ENCODE measurements at regions not wholly inside any gene's neighbourhood (a gene's known extent, or its start where the extent isn't known, plus 50 kb on each side); places are given as distances from the start of the nearest gene placed in this dataset.
A peak's percentile ranks its signal among the peaks of the same experiment; 100 is the strongest.

GRCh38 chr17:71189493-71189831 is 931.4 kb upstream of the SOX9 start:
- intact Hi-C loops (cut with DNase I): no loop called here
- ATAC-seq: no peak
- no peak overlapping the region for H3K4me3 ChIP-seq
- H3K36me3 ChIP-seq: no peaks in the 10 kb centered on the region
- H3K27me3 ChIP-seq: no peaks in the 10 kb centered on the region
- no peak for TF ChIP-seq POLR2A (IDR thresholded peaks at IDR 0.05)
- TF ChIP-seq CTCF (IDR thresholded peaks at IDR 0.05): no peak
- no peak overlapping the region for H3K27ac ChIP-seq
- H3K4me1 ChIP-seq: no peaks in the 10 kb centered on the region
- 56% methylated on average over 3 of the region's 4 CpGs for WGBS (ENCODE audit: insufficient coverage, low coverage, low lambda C conversion rate, missing lambda C conversion rate)
- no peak for DNase-seq
- no peaks in the 10 kb centered on the region for H3K9me3 ChIP-seq

DNA sequence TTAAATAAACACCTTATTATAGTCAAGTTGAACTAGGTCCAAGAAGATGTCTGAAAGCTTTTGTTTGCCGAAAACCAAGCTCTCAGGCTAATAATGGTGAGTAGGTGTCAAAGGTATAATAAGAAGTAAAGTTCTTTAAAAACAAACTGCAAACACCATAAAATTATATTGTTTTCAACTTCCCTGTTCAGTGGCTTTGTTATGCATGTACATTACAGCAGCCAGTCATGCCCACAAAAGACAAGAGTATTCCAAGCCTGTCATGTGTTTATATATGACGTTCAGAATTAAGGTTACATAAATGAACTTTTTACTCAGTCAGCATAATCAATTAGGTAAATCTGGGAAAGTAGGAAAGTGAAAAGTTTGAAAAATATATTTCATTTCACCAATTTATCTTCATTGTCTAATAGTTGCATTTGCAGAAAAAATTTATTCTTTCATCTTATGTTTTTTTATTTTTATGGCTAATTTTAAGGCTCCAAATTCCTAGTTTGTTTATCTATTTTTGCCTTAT is 928.7 kb upstream of the SOX9 start:
- H3K27ac ChIP-seq: no peak overlapping the region
- no peaks in the 10 kb centered on the region for H3K4me1 ChIP-seq
- intact Hi-C loops (cut with DNase I): no loop called here
- WGBS (ENCODE audit: insufficient coverage, low coverage, low lambda C conversion rate, missing lambda C conversion rate): 76% methylated on average over 2 of the region's 2 CpGs
- no peak overlapping the region for H3K4me3 ChIP-seq
- ATAC-seq (no peak), DNase-seq (no peak)
- no peaks in the 10 kb centered on the region for H3K36me3 ChIP-seq
- TF ChIP-seq POLR2A (IDR thresholded peaks at IDR 0.05): no peak
- TF ChIP-seq CTCF (IDR thresholded peaks at IDR 0.05): no peak
- H3K9me3 ChIP-seq: no peaks in the 10 kb centered on the region
- H3K27me3 ChIP-seq: no peaks in the 10 kb centered on the region

- Histone ChIP-seq H3K4me1 (no peaks in the 10 kb centered on the region), H3K9me3 (no peaks in the 10 kb centered on the region), H3K27me3 (no peaks in the 10 kb centered on the region), H3K36me3 (no peaks in the 10 kb centered on the region), H3K27ac (no peak overlapping the region), H3K4me3 (no peak overlapping the region)
- intact Hi-C loops (cut with DNase I): no loop called here
- TF ChIP-seq POLR2A (IDR thresholded peaks at IDR 0.05) (no peak), CTCF (IDR thresholded peaks at IDR 0.05) (no peak)
- DNase-seq: no peak
- 38% methylated on average over 1 of the region's 2 CpGs for WGBS (ENCODE audit: insufficient coverage, low coverage, low lambda C conversion rate, missing lambda C conversion rate)
- ATAC-seq: peak in 3 of 4 donors; percentile 25 to 61 (median 45)
These were observed 928.0 kb upstream of the SOX9 start for GRCh38 chr17:71192848-71193247.

DNA sequence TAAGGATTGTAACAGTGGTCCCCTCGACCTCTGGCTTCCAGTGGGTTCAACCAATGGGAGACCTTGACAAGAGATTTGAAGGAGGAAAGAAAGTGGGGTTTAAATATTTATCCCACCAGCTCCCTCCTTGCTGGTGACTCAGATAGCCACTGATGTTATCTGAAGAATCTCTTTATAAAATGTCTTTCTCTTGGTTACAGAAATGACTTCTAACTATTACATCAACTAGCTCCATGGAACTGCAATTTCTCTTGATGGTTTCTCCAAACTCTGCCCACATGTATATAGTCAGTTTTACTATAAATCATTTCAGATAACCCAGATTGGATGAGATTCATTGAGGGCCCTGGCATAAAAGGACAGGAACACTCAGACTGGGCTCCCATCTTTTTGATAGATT is 920.2 kb upstream of the SOX9 start:
- intact Hi-C loops (cut with DNase I): no loop called here
- WGBS (ENCODE audit: insufficient coverage, low coverage, low lambda C conversion rate, missing lambda C conversion rate): 31% methylated on average over 1 of the region's 1 CpG

More for the DNA sequence above, 920.2 kb upstream of the SOX9 start:
- no peak for TF ChIP-seq CTCF (IDR thresholded peaks at IDR 0.05)
- no peak for TF ChIP-seq POLR2A (IDR thresholded peaks at IDR 0.05)
- H3K4me3 ChIP-seq: no peak overlapping the region
- no peaks in the 10 kb centered on the region for H3K4me1 ChIP-seq
- no peak for DNase-seq
- H3K27me3 ChIP-seq: no peaks in the 10 kb centered on the region
- H3K36me3 ChIP-seq: no peaks in the 10 kb centered on the region
- no peak for ATAC-seq
- H3K27ac ChIP-seq: no peak overlapping the region
- H3K9me3 ChIP-seq: no peaks in the 10 kb centered on the region
